HG03520 (cell line): ENCODE measurements at regions not wholly inside any gene's neighbourhood (a gene's known extent, or its start where the extent isn't known, plus 50 kb on each side); places are given as distances from the start of the nearest gene placed in this dataset.

ENCODE experiments used
- ATAC-seq: cut with Tn5 transposase; IDR thresholded peaks from one replicate; pipeline ENCODE4 v1.9.1; 2021; ENCODE audit warnings: mild to moderate bottlenecking, moderate library complexity; ENCODE audit not compliant: unreplicated experiment

GRCh38 chr13:44019651-44020050 is 139.9 kb downstream of the LACC1 start:
- no peak for ATAC-seq

- ATAC-seq = no peak
These were observed 141.7 kb downstream of the LACC1 start for GRCh38 chr13:44021422-44021821.

GRCh38 chr13:44022196-44022595 is 142.5 kb downstream of the LACC1 start:
- ATAC-seq = no peak

GRCh38 chr13:44024167-44024845 is 144.6 kb downstream of the LACC1 start:
- no peak for ATAC-seq

GRCh38 chr13:44024846-44025195 is 145.1 kb downstream of the LACC1 start:
- ATAC-seq = no peak

- ATAC-seq = no peak
These were observed 146.5 kb downstream of the LACC1 start for GRCh38 chr13:44026194-44026593.

GRCh38 chr13:44028734-44029133 is 149.0 kb downstream of the LACC1 start:
- ATAC-seq = no peak

GRCh38 chr13:44030615-44031014 is 150.9 kb downstream of the LACC1 start:
- ATAC-seq = no peak

- no peak for ATAC-seq
These were observed 151.9 kb downstream of the LACC1 start for GRCh38 chr13:44031555-44031954.

- ATAC-seq = no peak
These were observed 153.1 kb downstream of the LACC1 start for GRCh38 chr13:44032802-44033201.

- ATAC-seq = no peak
These were observed 155.7 kb downstream of the LACC1 start for GRCh38 chr13:44035400-44035799.

- no peak for ATAC-seq
These were observed 160.5 kb downstream of the LACC1 start for GRCh38 chr13:44040070-44040817.

GRCh38 chr13:44040818-44041100 is 161.1 kb downstream of the LACC1 start:
- no peak for ATAC-seq

- ATAC-seq = no peak
These were observed 165.0 kb downstream of the LACC1 start for GRCh38 chr13:44044547-44045179.

- ATAC-seq = no peak
These were observed 165.5 kb downstream of the LACC1 start for GRCh38 chr13:44045180-44045562.

- no peak for ATAC-seq
These were observed 166.7 kb downstream of the LACC1 start for GRCh38 chr13:44046428-44046827.

GRCh38 chr13:44048326-44048725 is 168.6 kb downstream of the LACC1 start:
- ATAC-seq = no peak

GRCh38 chr13:44049081-44049945 is 169.6 kb downstream of the LACC1 start:
- ATAC-seq = no peak

- ATAC-seq = no peak
These were observed 170.9 kb downstream of the LACC1 start for GRCh38 chr13:44050450-44051063.

- ATAC-seq = no peak
These were observed 171.7 kb downstream of the LACC1 start for GRCh38 chr13:44051405-44051804.
